MM.1S (cell line): ENCODE measurements at regions not wholly inside any gene's neighbourhood (a gene's known extent, or its start where the extent isn't known, plus 50 kb on each side); places are given as distances from the start of the nearest gene placed in this dataset.

Experiments used
- EZH2 ChIP-seq: fragments of 300-600 bp; sonication (generic); optimal IDR thresholded peaks from 2 replicates; pipeline ENCODE3; 2017; ENCODE audit warnings: low read depth, mild to moderate bottlenecking, antibody characterized with exemption, low read length, mixed read lengths
- EZH2phosphoT487 ChIP-seq: fragments of 300-600 bp; sonication (generic); IDR thresholded peaks from 2 replicates; pipeline ENCODE4 v1.6.1; 2018; ENCODE audit warnings: antibody characterized with exemption, low read length
- TF ChIP-seq, protein P1 (sequence below): fragments of 300-600 bp; sonication (generic); IDR thresholded peaks from 2 replicates; pipeline ENCODE4 v1.5.1; 2016; ENCODE audit warnings: antibody characterized with exemption, low read length, mixed read lengths

DNA sequence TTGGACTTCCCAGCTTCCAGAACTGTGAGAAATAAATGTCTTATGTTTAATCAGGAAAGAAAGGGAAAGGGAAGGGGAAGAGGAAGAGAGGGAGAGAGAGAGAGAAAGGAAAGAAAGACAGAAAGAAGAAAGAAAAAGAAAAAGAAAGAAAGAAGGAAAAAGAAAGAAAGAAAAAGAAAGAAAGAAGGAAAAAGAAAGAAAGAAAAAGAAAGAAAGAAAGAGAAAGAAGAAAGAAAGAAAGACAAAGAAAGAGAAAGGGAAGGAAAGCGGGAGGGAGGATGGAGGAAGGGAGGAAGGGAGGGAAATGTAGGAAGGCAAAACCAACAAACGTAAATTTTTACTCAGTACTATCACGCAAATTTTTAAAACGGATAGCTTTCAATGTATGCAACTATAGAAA, 2281.8 kb downstream of the LRRC4C start:
- TF ChIP-seq EZH2: no peak
- TF ChIP-seq, protein P1, sequence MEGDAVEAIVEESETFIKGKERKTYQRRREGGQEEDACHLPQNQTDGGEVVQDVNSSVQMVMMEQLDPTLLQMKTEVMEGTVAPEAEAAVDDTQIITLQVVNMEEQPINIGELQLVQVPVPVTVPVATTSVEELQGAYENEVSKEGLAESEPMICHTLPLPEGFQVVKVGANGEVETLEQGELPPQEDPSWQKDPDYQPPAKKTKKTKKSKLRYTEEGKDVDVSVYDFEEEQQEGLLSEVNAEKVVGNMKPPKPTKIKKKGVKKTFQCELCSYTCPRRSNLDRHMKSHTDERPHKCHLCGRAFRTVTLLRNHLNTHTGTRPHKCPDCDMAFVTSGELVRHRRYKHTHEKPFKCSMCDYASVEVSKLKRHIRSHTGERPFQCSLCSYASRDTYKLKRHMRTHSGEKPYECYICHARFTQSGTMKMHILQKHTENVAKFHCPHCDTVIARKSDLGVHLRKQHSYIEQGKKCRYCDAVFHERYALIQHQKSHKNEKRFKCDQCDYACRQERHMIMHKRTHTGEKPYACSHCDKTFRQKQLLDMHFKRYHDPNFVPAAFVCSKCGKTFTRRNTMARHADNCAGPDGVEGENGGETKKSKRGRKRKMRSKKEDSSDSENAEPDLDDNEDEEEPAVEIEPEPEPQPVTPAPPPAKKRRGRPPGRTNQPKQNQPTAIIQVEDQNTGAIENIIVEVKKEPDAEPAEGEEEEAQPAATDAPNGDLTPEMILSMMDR: no peak
- no peak for TF ChIP-seq EZH2phosphoT487
